Chondrocyte (in vitro differentiated cells): ENCODE measurements at regions not wholly inside any gene's neighbourhood (a gene's known extent, or its start where the extent isn't known, plus 50 kb on each side); places are given as distances from the start of the nearest gene placed in this dataset.

Experiments
- DNase-seq: peaks from one replicate; pipeline ENCODE4 v3.0.0; 2021; ENCODE audit warnings: mixed read lengths, low spot score
- H3K27ac Mint-ChIP-seq: one replicate; pipeline ENCODE4 v1.8.0; 2021; ENCODE audit warnings: mild to moderate bottlenecking, moderate library complexity, mixed read lengths; ENCODE audit not compliant: unreplicated experiment
- H3K27me3 Mint-ChIP-seq: 2 replicates; pipeline ENCODE4 v1.8.0; 2021; ENCODE audit warnings: low read depth, mixed read lengths
- H3K36me3 Mint-ChIP-seq: 2 replicates; pipeline ENCODE4 v1.8.0; 2021; ENCODE audit warnings: low read depth, mixed read lengths
- H3K4me1 Mint-ChIP-seq: 2 replicates; pipeline ENCODE4 v1.8.0; 2021; ENCODE audit warnings: low read depth, mild to moderate bottlenecking, mixed read lengths
- H3K4me3 Mint-ChIP-seq: one replicate; pipeline ENCODE4 v1.8.0; 2021; ENCODE audit warnings: mild to moderate bottlenecking, moderate library complexity, mixed read lengths; ENCODE audit not compliant: unreplicated experiment
- H3K9me3 Mint-ChIP-seq: 2 replicates; pipeline ENCODE4 v1.8.0; 2021; ENCODE audit warnings: low read depth, mixed read lengths
- CTCF ChIP-seq: fragments of 200-600 bp; sonication (generic); IDR thresholded peaks from 2 replicates; pipeline ENCODE4 v1.5.0; 2021; ENCODE audit warnings: antibody characterized with exemption, mild to moderate bottlenecking, moderate library complexity

DNA sequence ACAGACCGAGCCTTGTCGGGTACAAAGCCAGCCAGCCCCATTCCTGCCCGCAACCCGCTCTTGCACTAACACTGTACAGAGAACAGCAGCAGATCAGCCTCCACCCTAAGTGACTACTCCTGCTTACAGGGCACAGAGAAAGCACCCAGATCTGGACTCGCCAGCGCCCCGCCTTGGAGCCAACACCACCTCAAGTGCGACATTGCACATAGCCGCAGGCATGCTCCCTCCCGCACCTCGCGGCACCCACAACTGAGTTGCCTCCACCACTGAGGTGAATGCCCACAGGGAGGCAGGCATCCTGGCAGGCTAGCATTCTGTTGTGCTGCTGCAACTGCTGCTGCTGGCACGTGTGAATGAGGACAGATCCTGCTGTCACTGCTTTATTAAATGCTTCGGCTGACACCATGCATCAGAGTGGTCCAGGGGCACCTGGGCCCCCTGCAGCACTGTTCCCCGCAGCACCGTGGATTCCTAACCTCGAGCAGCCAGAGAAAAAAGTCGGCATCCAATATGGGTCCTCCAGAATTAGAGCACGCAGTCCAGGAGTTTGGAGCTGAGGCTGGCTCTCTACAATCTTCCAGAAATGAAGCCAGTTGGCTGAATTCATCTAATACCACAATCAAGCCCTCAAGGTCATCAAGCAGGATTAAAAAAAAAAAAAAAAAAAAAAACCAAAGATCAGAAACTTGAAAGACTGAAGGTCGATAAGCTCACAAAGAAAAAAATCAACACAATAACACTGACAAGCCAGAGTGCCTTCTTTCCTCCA lies 352.9 kb downstream of the GASK1B start:
- no peak overlapping the region for H3K4me3 Mint-ChIP-seq
- no peak overlapping the region for H3K27ac Mint-ChIP-seq
- no peaks in the 10 kb centered on the region for H3K36me3 Mint-ChIP-seq
- no peaks in the 10 kb centered on the region for H3K4me1 Mint-ChIP-seq
- H3K27me3 Mint-ChIP-seq = peaks cover 5% of the 10 kb centered on the region
- H3K9me3 Mint-ChIP-seq = peaks cover 4% of the 10 kb centered on the region
- peak; percentile 90 for DNase-seq
- TF ChIP-seq CTCF = no peak

GRCh38 chr4:157818946-157819692 lies 353.7 kb downstream of the GASK1B start:
- no peak overlapping the region for H3K27ac Mint-ChIP-seq
- no peaks in the 10 kb centered on the region for H3K4me1 Mint-ChIP-seq
- no peak for TF ChIP-seq CTCF
- peaks cover 4% of the 10 kb centered on the region for H3K9me3 Mint-ChIP-seq
- no peaks in the 10 kb centered on the region for H3K36me3 Mint-ChIP-seq
- peak; percentile 91 for DNase-seq
- peaks cover 5% of the 10 kb centered on the region for H3K27me3 Mint-ChIP-seq
- H3K4me3 Mint-ChIP-seq = no peak overlapping the region

DNA sequence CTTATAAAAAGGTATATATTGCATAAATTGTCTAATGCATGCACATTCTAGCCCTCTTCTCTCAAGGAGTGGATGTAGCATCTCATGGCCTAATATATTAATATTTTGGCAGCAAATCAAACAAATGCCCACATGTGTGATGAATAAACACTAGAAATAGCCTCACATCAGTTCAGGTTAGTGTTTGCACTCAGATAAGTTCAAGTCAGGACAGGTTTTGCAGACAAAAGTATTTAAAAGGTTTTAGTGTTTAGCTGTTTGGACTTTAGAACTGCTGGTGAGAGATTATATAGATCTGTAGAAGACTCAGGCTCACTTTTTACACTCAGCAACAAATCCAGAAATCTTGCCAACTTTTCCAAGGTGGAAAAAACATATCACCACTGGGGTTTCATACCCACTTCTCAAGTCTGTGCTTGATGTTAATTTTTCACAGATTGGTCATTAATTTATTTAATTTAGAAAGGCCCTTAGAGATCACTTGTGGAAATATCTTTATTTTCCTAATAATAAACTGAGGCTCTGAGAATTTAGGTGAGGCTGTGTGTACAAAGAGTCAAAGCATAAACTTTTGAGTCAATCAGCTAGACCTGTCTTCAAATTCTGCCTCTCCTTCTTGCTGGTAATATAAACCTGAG lies 362.6 kb downstream of the GASK1B start:
- Mint-ChIP-seq H3K36me3 (peaks cover 1% of the 10 kb centered on the region), H3K4me3 (no peak overlapping the region), H3K27me3 (no peaks in the 10 kb centered on the region), H3K27ac (no peak overlapping the region), H3K4me1 (peaks cover 14% of the 10 kb centered on the region), H3K9me3 (peaks cover 18% of the 10 kb centered on the region)
- no peak for DNase-seq
- no peak for TF ChIP-seq CTCF

DNA sequence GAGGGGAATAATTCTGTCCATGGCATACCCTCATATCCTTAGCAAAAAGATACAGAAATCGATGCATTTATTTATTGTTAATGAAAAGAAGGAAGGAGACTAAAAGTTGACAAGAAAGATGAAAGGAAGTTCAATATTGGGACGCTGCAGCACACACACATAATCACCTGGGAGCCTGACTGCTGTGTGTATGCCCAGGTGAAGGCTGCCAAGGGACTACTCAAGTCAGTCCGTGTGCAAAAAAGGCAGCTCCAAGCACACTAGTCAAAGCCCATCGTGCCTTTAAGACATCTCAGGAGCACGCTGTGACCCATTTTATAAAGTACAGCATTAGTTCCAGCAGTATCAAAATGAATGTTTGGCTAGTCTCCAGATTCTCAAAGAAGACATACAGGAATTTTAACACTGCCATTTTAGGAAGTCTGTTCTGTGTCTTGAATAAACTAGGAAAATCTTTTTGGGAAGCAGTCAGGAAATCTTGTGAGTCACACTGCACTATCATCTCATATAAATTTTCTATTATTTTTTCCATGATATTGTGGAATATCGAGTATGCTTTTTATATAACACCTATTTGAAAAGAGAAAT lies 363.9 kb downstream of the GASK1B start:
- no peak overlapping the region for H3K4me3 Mint-ChIP-seq
- no peak overlapping the region for H3K27ac Mint-ChIP-seq
- TF ChIP-seq CTCF = no peak
- DNase-seq = no peak
- peaks cover 1% of the 10 kb centered on the region for H3K36me3 Mint-ChIP-seq
- no peaks in the 10 kb centered on the region for H3K27me3 Mint-ChIP-seq
- peaks cover 18% of the 10 kb centered on the region for H3K4me1 Mint-ChIP-seq
- H3K9me3 Mint-ChIP-seq = peaks cover 18% of the 10 kb centered on the region

DNA sequence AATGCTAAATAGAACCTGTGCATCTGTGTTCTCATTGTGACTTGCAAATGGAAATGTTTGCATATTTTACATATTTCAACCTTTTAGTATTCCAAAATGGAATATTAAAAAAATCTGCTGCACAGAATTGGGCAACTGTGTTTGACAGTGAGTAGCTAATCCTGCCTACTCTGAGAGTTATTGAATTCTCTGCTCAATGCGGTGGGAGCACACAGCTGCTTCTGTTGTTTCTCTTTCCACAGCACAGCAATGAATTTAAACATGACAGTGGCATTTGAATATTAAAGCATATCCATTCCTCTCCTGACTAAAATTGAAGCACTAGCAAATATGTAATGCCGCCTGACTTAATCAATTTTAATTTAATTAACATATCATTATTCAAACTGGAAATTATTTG lies 366.6 kb downstream of the GASK1B start:
- DNase-seq = no peak
- H3K4me3 Mint-ChIP-seq = no peak overlapping the region
- H3K36me3 Mint-ChIP-seq = no peaks in the 10 kb centered on the region
- no peak for TF ChIP-seq CTCF
- H3K9me3 Mint-ChIP-seq = peaks cover 19% of the 10 kb centered on the region
- H3K27me3 Mint-ChIP-seq = no peaks in the 10 kb centered on the region
- H3K4me1 Mint-ChIP-seq = peaks cover 18% of the 10 kb centered on the region
- no peak overlapping the region for H3K27ac Mint-ChIP-seq
